HepG2 (cell line): ENCODE measurements at regions not wholly inside any gene's neighbourhood (a gene's known extent, or its start where the extent isn't known, plus 50 kb on each side); places are given as distances from the start of the nearest gene placed in this dataset.

ENCODE experiments used
- RBFOX2 ChIP-seq: fragments of 200-400 bp; formaldehyde crosslinking; IDR thresholded peaks from 2 replicates; pipeline ENCODE4 v1.6.1; 2017; ENCODE audit warnings: low read depth, mild to moderate bottlenecking, low read length
- TCF7 ChIP-seq: sonication (generic); IDR thresholded peaks from 2 replicates; pipeline ENCODE4 v1.6.1; 2016; ENCODE audit warnings: antibody characterized with exemption, low read depth
- TEAD2 ChIP-seq: sonication (generic); formaldehyde crosslinking; IDR thresholded peaks from 2 replicates; pipeline ENCODE4 v1.9.0; 2021; ENCODE audit warnings: missing genetic modification reagents
- ZNF251 ChIP-seq: sonication (generic); formaldehyde crosslinking; IDR thresholded peaks from 2 replicates; pipeline ENCODE4 v1.9.0; 2021; ENCODE audit warnings: mild to moderate bottlenecking, missing genetic modification reagents
- TF ChIP-seq, protein P1 (sequence below): sonication (generic); formaldehyde crosslinking; IDR thresholded peaks from 2 replicates; pipeline ENCODE4; 2020; ENCODE audit warnings: missing genetic modification reagents, mild to moderate bottlenecking, borderline replicate concordance
- TF ChIP-seq, protein P2 (sequence below): fragments of 450-650 bp; IDR thresholded peaks from 2 replicates; pipeline ENCODE4 v1.6.1; 2017; ENCODE audit warnings: mild to moderate bottlenecking

DNA sequence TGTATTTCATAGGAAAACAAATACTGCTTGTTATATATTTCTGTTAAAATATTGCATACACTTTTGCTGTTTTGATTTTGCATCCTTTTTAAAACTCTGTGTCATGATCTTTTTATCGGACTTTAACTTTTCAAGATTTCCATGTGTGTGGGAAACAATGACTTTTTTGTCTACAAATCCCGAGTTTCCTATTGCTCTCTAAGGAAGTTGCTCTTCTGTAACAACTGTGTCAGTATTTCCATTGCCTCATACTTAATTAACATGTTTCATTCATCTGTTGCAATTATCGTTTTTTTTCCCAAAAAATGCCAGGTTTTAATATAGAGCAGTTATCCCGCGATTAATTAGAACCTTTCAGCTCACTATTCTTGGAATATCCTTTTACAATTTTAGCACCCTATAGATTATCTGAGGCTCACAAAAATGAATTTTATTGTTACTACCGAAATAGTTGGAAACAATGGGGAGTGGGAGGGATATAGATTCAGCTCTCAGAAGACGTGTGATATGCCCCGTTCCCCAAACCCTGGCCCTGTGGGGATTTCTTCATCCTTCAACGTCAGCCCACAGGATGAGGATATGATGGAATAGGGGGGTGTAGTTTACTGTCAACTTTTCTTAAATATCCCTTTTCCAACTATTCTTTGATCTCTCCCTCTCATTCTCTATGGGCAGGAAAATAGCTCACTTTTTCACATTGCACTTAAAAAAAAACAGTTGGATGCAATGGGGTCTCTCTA lies 297.6 kb upstream of the IGFBP3 start (continued):
- TF ChIP-seq RBFOX2 (no peak), TCF7 (no peak), ZNF251 (CRISPR knock-in tag) (no peak), TEAD2 (no peak)
- TF ChIP-seq, protein P1, sequence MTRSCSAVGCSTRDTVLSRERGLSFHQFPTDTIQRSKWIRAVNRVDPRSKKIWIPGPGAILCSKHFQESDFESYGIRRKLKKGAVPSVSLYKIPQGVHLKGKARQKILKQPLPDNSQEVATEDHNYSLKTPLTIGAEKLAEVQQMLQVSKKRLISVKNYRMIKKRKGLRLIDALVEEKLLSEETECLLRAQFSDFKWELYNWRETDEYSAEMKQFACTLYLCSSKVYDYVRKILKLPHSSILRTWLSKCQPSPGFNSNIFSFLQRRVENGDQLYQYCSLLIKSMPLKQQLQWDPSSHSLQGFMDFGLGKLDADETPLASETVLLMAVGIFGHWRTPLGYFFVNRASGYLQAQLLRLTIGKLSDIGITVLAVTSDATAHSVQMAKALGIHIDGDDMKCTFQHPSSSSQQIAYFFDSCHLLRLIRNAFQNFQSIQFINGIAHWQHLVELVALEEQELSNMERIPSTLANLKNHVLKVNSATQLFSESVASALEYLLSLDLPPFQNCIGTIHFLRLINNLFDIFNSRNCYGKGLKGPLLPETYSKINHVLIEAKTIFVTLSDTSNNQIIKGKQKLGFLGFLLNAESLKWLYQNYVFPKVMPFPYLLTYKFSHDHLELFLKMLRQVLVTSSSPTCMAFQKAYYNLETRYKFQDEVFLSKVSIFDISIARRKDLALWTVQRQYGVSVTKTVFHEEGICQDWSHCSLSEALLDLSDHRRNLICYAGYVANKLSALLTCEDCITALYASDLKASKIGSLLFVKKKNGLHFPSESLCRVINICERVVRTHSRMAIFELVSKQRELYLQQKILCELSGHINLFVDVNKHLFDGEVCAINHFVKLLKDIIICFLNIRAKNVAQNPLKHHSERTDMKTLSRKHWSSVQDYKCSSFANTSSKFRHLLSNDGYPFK (CRISPR knock-in tag) = no peak
- TF ChIP-seq, protein P2, sequence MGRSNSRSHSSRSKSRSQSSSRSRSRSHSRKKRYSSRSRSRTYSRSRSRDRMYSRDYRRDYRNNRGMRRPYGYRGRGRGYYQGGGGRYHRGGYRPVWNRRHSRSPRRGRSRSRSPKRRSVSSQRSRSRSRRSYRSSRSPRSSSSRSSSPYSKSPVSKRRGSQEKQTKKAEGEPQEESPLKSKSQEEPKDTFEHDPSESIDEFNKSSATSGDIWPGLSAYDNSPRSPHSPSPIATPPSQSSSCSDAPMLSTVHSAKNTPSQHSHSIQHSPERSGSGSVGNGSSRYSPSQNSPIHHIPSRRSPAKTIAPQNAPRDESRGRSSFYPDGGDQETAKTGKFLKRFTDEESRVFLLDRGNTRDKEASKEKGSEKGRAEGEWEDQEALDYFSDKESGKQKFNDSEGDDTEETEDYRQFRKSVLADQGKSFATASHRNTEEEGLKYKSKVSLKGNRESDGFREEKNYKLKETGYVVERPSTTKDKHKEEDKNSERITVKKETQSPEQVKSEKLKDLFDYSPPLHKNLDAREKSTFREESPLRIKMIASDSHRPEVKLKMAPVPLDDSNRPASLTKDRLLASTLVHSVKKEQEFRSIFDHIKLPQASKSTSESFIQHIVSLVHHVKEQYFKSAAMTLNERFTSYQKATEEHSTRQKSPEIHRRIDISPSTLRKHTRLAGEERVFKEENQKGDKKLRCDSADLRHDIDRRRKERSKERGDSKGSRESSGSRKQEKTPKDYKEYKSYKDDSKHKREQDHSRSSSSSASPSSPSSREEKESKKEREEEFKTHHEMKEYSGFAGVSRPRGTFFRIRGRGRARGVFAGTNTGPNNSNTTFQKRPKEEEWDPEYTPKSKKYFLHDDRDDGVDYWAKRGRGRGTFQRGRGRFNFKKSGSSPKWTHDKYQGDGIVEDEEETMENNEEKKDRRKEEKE = no peak
